A549 (cell line): ENCODE measurements at regions not wholly inside any gene's neighbourhood (a gene's known extent, or its start where the extent isn't known, plus 50 kb on each side); places are given as distances from the start of the nearest gene placed in this dataset.
"Not testable (repeated sequence)": the region's sequence is repeated elsewhere in the genome, so short reads cannot be mapped to it uniquely, and the experiment has no call there.

Experiments
- ATAC-seq, 2 experiments: fragments of 200-7000 bp in 1 of 2; fragments of >200 bp in 1 of 2; cut with Nextera tagmentation in 1 of 2; cut with Tn5 transposase in 1 of 2; 3 replicates each; pipeline versions ENCODE4 v1.8.0 to v1.9.1; 2018 to 2020; ENCODE audit warnings: mild to moderate bottlenecking in 1 of 2, moderate library complexity in 1 of 2
- CTCF ChIA-PET: fragments of 300-600 bp; sonication (Branson Sonifier 250); formaldehyde crosslinking; extraction: SDS; loops from one replicate; lab custom pipeline; 2021; ENCODE audit warnings: antibody characterized with exemption, inconsistent platforms; lab: Yijun Ruan, JAX
- POLR2A ChIA-PET: fragments of 350-600 bp; formaldehyde crosslinking; extraction: SDS; loops from one replicate; lab custom pipeline; 2021; ENCODE audit warnings: antibody characterized with exemption, inconsistent platforms; lab: Yijun Ruan, JAX
- DNase-seq, 2 experiments: peaks; one replicate each; pipeline versions ENCODE4 v3.0.0 to v3.0.0-alpha.2; 2011 to 2016; ENCODE audit warnings: low read depth in 1 of 2, low spot score in 1 of 2
- FAIRE-seq: peaks from 2 replicates; lab custom pipeline; 2011; peaks lifted over from hg19 to GRCh38; lab: Jason Lieb, UNC
- H3K27ac ChIP-seq, 2 experiments: fragments of >200 bp; sonication (Bioruptor Twin); formaldehyde crosslinking; 3 replicates each; pipeline ENCODE4 v1.5.1; 2016 to 2017
- H3K4me1 ChIP-seq: fragments of >200 bp; sonication (Bioruptor Twin); formaldehyde crosslinking; 3 replicates; pipeline ENCODE4 v1.6.1; 2016
- H3K4me2 ChIP-seq: fragments of >200 bp; sonication (Bioruptor Twin); formaldehyde crosslinking; 3 replicates; pipeline ENCODE4 v1.6.1; 2016
- H3K4me3 ChIP-seq: fragments of >200 bp; sonication (Bioruptor Twin); formaldehyde crosslinking; 3 replicates; pipeline ENCODE4 v1.5.1; 2016
- H3K9me3 ChIP-seq: fragments of >200 bp; sonication (Bioruptor Twin); formaldehyde crosslinking; 3 replicates; pipeline ENCODE4 v1.6.1; 2016
- CHD2 ChIP-seq: fragments of 150-350 bp; IDR thresholded peaks from 2 replicates; pipeline ENCODE4 v1.6.1; 2014; ENCODE audit warnings: low read length; ENCODE audit not compliant: partially characterized antibody
- CTCF ChIP-seq: fragments of >200 bp; sonication (Bioruptor Twin); formaldehyde crosslinking; IDR thresholded peaks from 3 replicates; pipeline ENCODE4 v1.5.1; 2016
- ESRRA ChIP-seq: fragments of 150-350 bp; IDR thresholded peaks from 2 replicates; pipeline ENCODE4 v1.6.1; 2014; ENCODE audit warnings: mild to moderate bottlenecking, low read length, borderline replicate concordance
- GATA3 ChIP-seq: IDR thresholded peaks from 2 replicates; pipeline ENCODE4 v1.6.1; 2012; ENCODE audit warnings: borderline replicate concordance
- HEYL ChIP-seq: fragments of 250-450 bp; sonication (Bioruptor Pico); IDR thresholded peaks from 2 replicates; pipeline ENCODE4 v1.8.0; 2021; ENCODE audit warnings: mild to moderate bottlenecking, moderate library complexity
- KDM5A ChIP-seq: fragments of 200-600 bp; sonication (generic); IDR thresholded peaks from 2 replicates; pipeline ENCODE4 v1.6.1; 2016; ENCODE audit warnings: antibody characterized with exemption, mild to moderate bottlenecking
- MAX ChIP-seq: IDR thresholded peaks from 2 replicates; pipeline ENCODE4 v1.6.1; 2012
- MAZ ChIP-seq: fragments of 150-350 bp; IDR thresholded peaks from 2 replicates; pipeline ENCODE4 v1.6.1; 2014; ENCODE audit warnings: antibody characterized with exemption, low read depth, low read length, borderline replicate concordance
- PHF8 ChIP-seq: fragments of 200-600 bp; sonication (generic); IDR thresholded peaks from 2 replicates; pipeline ENCODE4 v1.6.1; 2016; ENCODE audit warnings: low read depth, mild to moderate bottlenecking, antibody characterized with exemption, moderate library complexity, borderline replicate concordance
- POLR2A ChIP-seq: IDR thresholded peaks from 2 replicates; pipeline ENCODE4 v1.6.1; 2012; ENCODE audit warnings: mild to moderate bottlenecking, low read length
- RAD21 ChIP-seq, 2 experiments: fragments of >200 bp in 1 of 2; sonication (Bioruptor Twin) in 1 of 2; formaldehyde crosslinking in 1 of 2; IDR thresholded peaks in 1 of 2; conservative IDR thresholded peaks in 1 of 2; 2 replicates in 1 of 2; 3 replicates in 1 of 2; pipeline ENCODE4 v1.6.1; 2012 to 2018; ENCODE audit warnings: inconsistent platforms in 1 of 2
- REST ChIP-seq: fragments of 200-600 bp; sonication (generic); IDR thresholded peaks from 2 replicates; pipeline ENCODE4 v1.6.1; 2016; ENCODE audit warnings: antibody characterized with exemption, mild to moderate bottlenecking, moderate library complexity
- RFX5 ChIP-seq: fragments of 450-650 bp; IDR thresholded peaks from 2 replicates; pipeline ENCODE4 v1.7.1; 2014; ENCODE audit warnings: antibody characterized with exemption, mild to moderate bottlenecking, moderate library complexity
- SMC3 ChIP-seq: fragments of >200 bp; sonication (Bioruptor Twin); formaldehyde crosslinking; IDR thresholded peaks from 3 replicates; pipeline ENCODE4 v1.6.1; 2018; ENCODE audit warnings: inconsistent platforms
- ZSCAN20 ChIP-seq: fragments of 250-450 bp; sonication (Bioruptor Pico); IDR thresholded peaks from 2 replicates; pipeline ENCODE4 v1.8.0; 2022; ENCODE audit warnings: mild to moderate bottlenecking, moderate library complexity
- WGBS: methylation state at CpG from one replicate; pipeline ENCODE4 v1.1.6; 2017; ENCODE audit errors: missing lambda C conversion rate; 5-methylcytosine and 5-hydroxymethylcytosine counted together

- POLR2A ChIA-PET: not testable (repeated sequence)
- CTCF ChIA-PET: interaction anchor here (0.6 to 2.8 kb wide), 7 partner anchors 10 to 204 kb away, joined by 3 to 17 read pairs (median 6); no protein-coding TSS in a partner anchor
- TF ChIP-seq RAD21 (conservative IDR thresholded peaks at IDR 0.05 in 1 of 2, IDR thresholded peaks at IDR 0.05 in 1 of 2) (peak; percentile 39 to 48; a peak in 4 of 5 replicates), SMC3 (peak; percentile 44; the same call in 2 of the 3 replicates), CTCF (peak; percentile 58)
- TF ChIP-seq, all 56 proteins: peak for 3; not testable (repeated sequence) for 53
- H3K9me3 ChIP-seq, H3K27ac ChIP-seq, H3K4me1 ChIP-seq, FAIRE-seq, H3K4me2 ChIP-seq, H3K4me3 ChIP-seq: not testable (repeated sequence)
- 3% methylated on average over 3 of the region's 3 CpGs for WGBS
- ATAC-seq (peak; percentile 56 to 80; a peak in 5 of 6 replicates), DNase-seq (peak; percentile 18 to 44)
Observed at GRCh38 chr1:148345659-148346151, 137.4 kb downstream of the PPIAL4G start.

- WGBS: 22% methylated on average over 2 of the region's 2 CpGs
- H3K4me2 ChIP-seq, ATAC-seq, FAIRE-seq, POLR2A ChIA-PET, H3K4me1 ChIP-seq, H3K9me3 ChIP-seq, H3K27ac ChIP-seq, DNase-seq, H3K4me3 ChIP-seq: not testable (repeated sequence)
- CTCF ChIA-PET: interaction anchor here (0.6 to 2.8 kb wide), 3 partner anchors 9 to 36 kb away, joined by 3 to 17 read pairs (median 5); no protein-coding TSS in a partner anchor
Observed at GRCh38 chr1:148344651-148345050, 138.5 kb downstream of the PPIAL4G start.

- WGBS: 80% methylated on average over 1 of the region's 1 CpG
- FAIRE-seq, H3K4me3 ChIP-seq, H3K4me2 ChIP-seq, H3K9me3 ChIP-seq, H3K27ac ChIP-seq, DNase-seq, CTCF ChIA-PET, POLR2A ChIA-PET, H3K4me1 ChIP-seq, ATAC-seq: not testable (repeated sequence)
Observed at GRCh38 chr1:148341729-148342128, 141.4 kb downstream of the PPIAL4G start.

GRCh38 chr1:148336121-148336918, 146.8 kb downstream of the PPIAL4G start:
- FAIRE-seq, ATAC-seq, H3K4me1 ChIP-seq, H3K4me2 ChIP-seq, DNase-seq, H3K9me3 ChIP-seq, H3K27ac ChIP-seq, POLR2A ChIA-PET, H3K4me3 ChIP-seq: not testable (repeated sequence)
- CTCF ChIA-PET: interaction anchor here (1.1 to 4.1 kb wide), 3 partner anchors 10 to 35 kb away, joined by 3 to 17 read pairs (median 4); no protein-coding TSS in a partner anchor
- 67% methylated on average over 5 of the region's 5 CpGs for WGBS

- POLR2A ChIA-PET: interaction anchor here (0.6 to 2.3 kb wide), 14 partner anchors 13 to 296 kb away, joined by 3 to 104 read pairs (median 4); partner anchors contain the start of gene NBPF11
- H3K27ac ChIP-seq: peak overlapping the region; percentile 84 to 89
- H3K4me2 ChIP-seq: peak overlapping the region; percentile 84
- TF ChIP-seq RFX5 (no peak), POLR2A (peak; percentile 99), ESRRA (peak; percentile 81), KDM5A (no peak), REST (peak; percentile 62), MAX (peak; percentile 38), CHD2 (no peak), PHF8 (0 out of 2 replicates have a peak, but pooled peaks have one; percentile 20), ZSCAN20 (CRISPR knock-in tag) (no peak), GATA3 (peak; percentile 70), MAZ (peak; percentile 23; the same call in 1 of the 2 replicates), HEYL (CRISPR knock-in tag) (no peak)
Observed at GRCh38 chr1:148334339-148335130, 148.6 kb downstream of the PPIAL4G start.

More at GRCh38 chr1:148334339-148335130, 148.6 kb downstream of the PPIAL4G start:
- no peak for FAIRE-seq
- peak overlapping the region; percentile 47 for H3K4me3 ChIP-seq
- H3K9me3 ChIP-seq: peaks cover 4% of the 10 kb centered on the region; the same call in 1 of the 3 replicates
- under 1% methylated on average over 33 of the region's 33 CpGs for WGBS
- DNase-seq: peak; percentile 53 to 93
- H3K4me1 ChIP-seq: 0 out of 3 replicates have a peak, but pooled peaks cover 3% of the 10 kb centered on the region
- CTCF ChIA-PET: interaction anchor here (4.1 kb wide), 1 partner anchor 11 kb away, joined by 17 read pairs; no protein-coding TSS in a partner anchor
- ATAC-seq: peak; percentile 90 to 92
